GM23338 (cell line): ENCODE measurements at regions not wholly inside any gene's neighbourhood (a gene's known extent, or its start where the extent isn't known, plus 50 kb on each side); places are given as distances from the start of the nearest gene placed in this dataset.

Experiments used
- ATAC-seq: fragments of 200-7000 bp; cut with Tn5 transposase; 3 replicates; pipeline ENCODE4 v1.9.1; 2020
- DNase-seq: peaks from one replicate; pipeline ENCODE4 v3.0.0-alpha.2; 2015; ENCODE audit warnings: low spot score
- H2AFZ ChIP-seq: fragments of 200-600 bp; sonication (generic); 2 replicates; pipeline ENCODE4 v1.8.0; 2016; ENCODE audit warnings: antibody characterized with exemption, mild to moderate bottlenecking, moderate library complexity
- H3F3A ChIP-seq: fragments of 200-600 bp; sonication (generic); replicated peaks from 2 replicates; pipeline ENCODE4 v1.8.0; 2017; ENCODE audit warnings: antibody characterized with exemption, mixed run types, low read depth
- H3K27ac ChIP-seq: fragments of 200-600 bp; sonication (generic); 2 replicates; pipeline ENCODE4 v1.6.1; 2016; ENCODE audit warnings: low read depth
- H3K27me3 ChIP-seq: fragments of 200-600 bp; sonication (generic); 2 replicates; pipeline ENCODE4 v1.8.0; 2016; ENCODE audit warnings: mild to moderate bottlenecking, mixed run types, moderate library complexity; ENCODE audit not compliant: insufficient read depth
- H3K36me3 ChIP-seq: fragments of 200-600 bp; sonication (generic); 2 replicates; pipeline ENCODE4 v1.8.0; 2016; ENCODE audit warnings: mild to moderate bottlenecking; ENCODE audit not compliant: insufficient read depth
- H3K4me1 ChIP-seq: fragments of 200-600 bp; sonication (generic); 2 replicates; pipeline ENCODE4 v1.8.0; 2016; ENCODE audit warnings: mild to moderate bottlenecking, moderate library complexity; ENCODE audit not compliant: insufficient read depth
- H3K4me2 ChIP-seq: fragments of 200-600 bp; sonication (generic); 2 replicates; pipeline ENCODE4 v1.7.1; 2017; ENCODE audit warnings: mixed run types
- H3K4me3 ChIP-seq: fragments of 200-600 bp; sonication (generic); 2 replicates; pipeline ENCODE4 v1.6.1; 2016; ENCODE audit warnings: mixed run types
- H3K79me2 ChIP-seq: fragments of 200-600 bp; sonication (generic); replicated peaks from 2 replicates; pipeline ENCODE4 v1.8.0; 2017; ENCODE audit warnings: mild to moderate bottlenecking; ENCODE audit not compliant: insufficient read depth
- H3K9me2 ChIP-seq: fragments of 200-600 bp; sonication (generic); 2 replicates; pipeline ENCODE4 v1.8.0; 2017; ENCODE audit not compliant: insufficient read depth
- H4K20me1 ChIP-seq: fragments of 200-600 bp; sonication (generic); replicated peaks from 2 replicates; pipeline ENCODE4 v1.8.0; 2017; ENCODE audit warnings: mild to moderate bottlenecking; ENCODE audit not compliant: insufficient read depth
- H3K27ac Mint-ChIP-seq: 2 replicates; pipeline ENCODE4 v1.8.0; 2020; ENCODE audit warnings: inconsistent platforms, mild to moderate bottlenecking, moderate library complexity, mixed read lengths
- H3K27me3 Mint-ChIP-seq: 3 replicates; pipeline ENCODE4 v1.8.0; 2022; ENCODE audit warnings: low read depth, mild to moderate bottlenecking, moderate library complexity, mixed read lengths, inconsistent platforms; ENCODE audit not compliant: insufficient read depth, poor library complexity
- H3K36me3 Mint-ChIP-seq: 3 replicates; pipeline ENCODE4 v1.8.0; 2021; ENCODE audit warnings: low read depth, mild to moderate bottlenecking, inconsistent platforms, moderate library complexity, mixed read lengths
- H3K4me1 Mint-ChIP-seq: 3 replicates; pipeline ENCODE4 v1.8.0; 2020; ENCODE audit warnings: mild to moderate bottlenecking, inconsistent platforms, mixed read lengths
- H3K4me3 Mint-ChIP-seq: 3 replicates; pipeline ENCODE4 v1.8.0; 2021; ENCODE audit warnings: moderate library complexity, mild to moderate bottlenecking, inconsistent platforms, mixed read lengths
- H3K9me3 Mint-ChIP-seq: 3 replicates; pipeline ENCODE4 v1.8.0; 2020; ENCODE audit warnings: moderate library complexity, mild to moderate bottlenecking, inconsistent platforms, mixed read lengths
- CTCF ChIP-seq, 2 experiments: fragments of 200-600 bp in 1 of 2; sonication (generic) in 1 of 2; conservative IDR thresholded peaks; 2 replicates each; pipeline versions ENCODE4 v1.5.1 to v1.6.1; 2016 to 2017; ENCODE audit warnings: antibody characterized with exemption in 2 of 2, low read depth in 2 of 2, mild to moderate bottlenecking in 2 of 2, moderate library complexity in 1 of 2
- EZH2phosphoT487 ChIP-seq: fragments of 200-600 bp; sonication (generic); IDR thresholded peaks from one replicate; pipeline ENCODE4 v1.8.1; 2018; ENCODE audit warnings: antibody characterized with exemption; ENCODE audit not compliant: unreplicated experiment
- JUNB ChIP-seq: IDR thresholded peaks from one replicate; pipeline ENCODE4 v1.6.1; 2016; ENCODE audit warnings: antibody characterized with exemption; ENCODE audit not compliant: unreplicated experiment
- ZNF331 ChIP-seq: fragments of 250-450 bp; sonication (Bioruptor Pico); IDR thresholded peaks from 2 replicates; pipeline ENCODE4 v1.5.0; 2020; ENCODE audit warnings: low read depth, mild to moderate bottlenecking, moderate library complexity
- ZNF462 ChIP-seq: fragments of 250-450 bp; sonication (Bioruptor Pico); IDR thresholded peaks from 2 replicates; pipeline ENCODE4 v1.5.0; 2020; ENCODE audit warnings: mild to moderate bottlenecking, moderate library complexity

- ATAC-seq (no peak), DNase-seq (no peak)
- Histone ChIP-seq H3K27ac (no peak overlapping the region), H4K20me1 (no peaks in the 10 kb centered on the region), H2AFZ (no peak overlapping the region), H3K27me3 (no peaks in the 10 kb centered on the region), H3K9me2 (peaks cover 17% of the 10 kb centered on the region; the same call in 1 of the 2 replicates), H3K36me3 (no peaks in the 10 kb centered on the region), H3K4me2 (no peak overlapping the region), H3K79me2 (no peaks in the 10 kb centered on the region), H3K4me3 (no peak overlapping the region), H3F3A (no peaks in the 10 kb centered on the region), H3K4me1 (peaks cover 15% of the 10 kb centered on the region)
- Mint-ChIP-seq H3K36me3 (no peaks in the 10 kb centered on the region), H3K27ac (no peak overlapping the region), H3K9me3 (peaks cover 3% of the 10 kb centered on the region; the same call in 2 of the 3 replicates), H3K4me3 (no peak overlapping the region), H3K27me3 (peaks cover 2% of the 10 kb centered on the region), H3K4me1 (peaks cover 13% of the 10 kb centered on the region)
- TF ChIP-seq EZH2phosphoT487, result no peak
- no peak for TF ChIP-seq JUNB
- no peak for TF ChIP-seq ZNF462
- TF ChIP-seq CTCF (conservative IDR thresholded peaks at IDR 0.05; ENCODE audit: low read depth in 2 of 2), result no peak
- TF ChIP-seq ZNF331 (CRISPR knock-in tag), result no peak
Measured at GRCh38 chr2:66121946-66122345, 313.0 kb upstream of the MEIS1 start.
